GM23248 (cell line): ENCODE measurements at regions not wholly inside any gene's neighbourhood (a gene's known extent, or its start where the extent isn't known, plus 50 kb on each side); places are given as distances from the start of the nearest gene placed in this dataset.

Experiments used
- EZH2 ChIP-seq: fragments of 200-600 bp; sonication (generic); IDR thresholded peaks from 2 replicates; pipeline ENCODE4 v1.6.1; 2018; ENCODE audit warnings: antibody characterized with exemption, mild to moderate bottlenecking; ENCODE audit not compliant: insufficient read depth, poor library complexity, severe bottlenecking
- EZH2phosphoT487 ChIP-seq: fragments of 200-600 bp; sonication (generic); IDR thresholded peaks from 2 replicates; pipeline ENCODE4 v1.6.1; 2018; ENCODE audit warnings: antibody characterized with exemption, moderate library complexity, mild to moderate bottlenecking, low read depth; ENCODE audit not compliant: insufficient read depth

- TF ChIP-seq EZH2 (no peak), EZH2phosphoT487 (no peak)
Observed at GRCh38 chr18:28691496-28691840, 514.5 kb upstream of the CDH2 start.
